Fibroblast of skin of abdomen (primary cell): ENCODE measurements at regions not wholly inside any gene's neighbourhood (a gene's known extent, or its start where the extent isn't known, plus 50 kb on each side); places are given as distances from the start of the nearest gene placed in this dataset.

Source experiments
- DNase-seq: peaks from one replicate; pipeline ENCODE4 v3.0.0-alpha.2; 2013

DNA sequence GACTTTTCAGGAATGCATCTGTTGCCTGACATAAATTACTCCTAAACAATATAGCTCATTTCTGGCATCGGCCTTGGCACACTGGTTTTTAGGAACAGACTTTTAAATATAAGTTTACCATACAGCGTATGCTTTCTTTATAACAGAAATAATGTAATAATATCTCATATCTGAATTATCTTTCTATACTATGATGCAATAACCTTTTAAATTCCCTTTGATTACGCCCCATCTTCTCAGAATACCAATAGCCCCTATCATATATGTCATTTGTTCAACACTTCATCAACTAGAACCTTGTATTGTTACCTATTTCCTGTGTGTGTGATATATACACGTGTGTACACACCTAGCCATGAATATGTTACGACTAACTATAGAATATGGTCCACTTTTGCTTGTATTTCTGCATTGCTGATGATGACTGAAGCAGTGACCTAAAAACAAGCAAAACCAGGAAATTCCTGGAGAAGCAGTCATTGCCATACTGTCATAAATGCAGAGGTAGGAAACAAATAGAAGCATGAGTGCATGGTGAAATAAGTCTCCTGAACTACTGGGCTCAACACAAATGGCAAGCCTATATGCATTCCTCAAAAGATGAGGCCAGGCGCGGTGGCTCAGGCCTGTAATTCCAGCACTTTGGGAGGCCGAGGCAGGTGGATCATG, 618.4 kb upstream of the NRP1 start:
- DNase-seq = peak; percentile 70

- no peak for DNase-seq
Observed at GRCh38 chr10:33950206-33950605, 615.7 kb upstream of the NRP1 start.

DNA sequence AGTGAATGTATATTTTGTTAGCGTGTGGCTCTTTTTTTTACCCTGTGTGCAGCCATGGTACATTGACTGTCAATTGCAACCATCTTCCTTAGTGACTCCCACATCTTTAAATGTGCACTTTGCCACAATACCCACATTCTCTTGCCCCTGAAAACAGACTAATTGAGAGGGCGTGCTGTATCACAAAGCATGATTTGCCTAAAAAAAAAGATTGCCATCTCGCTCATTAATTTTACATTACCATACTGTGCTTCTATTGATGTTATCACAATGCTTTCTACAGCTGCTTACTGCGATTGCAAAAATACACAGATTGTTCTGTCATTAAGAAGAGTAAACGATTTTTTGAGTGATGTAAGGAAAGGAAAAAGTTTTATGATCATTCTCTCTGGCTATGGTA, 613.1 kb upstream of the NRP1 start:
- no peak for DNase-seq

DNA sequence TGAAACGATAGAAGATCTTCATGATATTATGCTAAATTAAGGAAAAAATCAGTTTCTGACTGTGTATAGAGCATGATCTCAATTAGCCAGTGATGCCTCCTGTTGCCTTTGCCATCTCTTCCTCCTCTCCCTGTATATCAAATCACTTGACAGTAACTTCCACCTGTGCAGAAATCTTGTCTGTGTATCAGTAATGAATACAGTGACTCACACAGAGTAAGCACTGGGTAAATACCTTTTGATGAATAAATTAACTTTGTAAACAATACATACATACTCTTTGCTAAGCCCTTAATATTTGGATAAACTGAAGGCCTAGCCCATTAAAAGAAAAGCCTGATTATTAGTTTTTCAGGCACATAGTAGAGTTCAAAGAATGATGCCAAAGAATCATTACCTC, 610.6 kb upstream of the NRP1 start:
- DNase-seq = no peak

DNA sequence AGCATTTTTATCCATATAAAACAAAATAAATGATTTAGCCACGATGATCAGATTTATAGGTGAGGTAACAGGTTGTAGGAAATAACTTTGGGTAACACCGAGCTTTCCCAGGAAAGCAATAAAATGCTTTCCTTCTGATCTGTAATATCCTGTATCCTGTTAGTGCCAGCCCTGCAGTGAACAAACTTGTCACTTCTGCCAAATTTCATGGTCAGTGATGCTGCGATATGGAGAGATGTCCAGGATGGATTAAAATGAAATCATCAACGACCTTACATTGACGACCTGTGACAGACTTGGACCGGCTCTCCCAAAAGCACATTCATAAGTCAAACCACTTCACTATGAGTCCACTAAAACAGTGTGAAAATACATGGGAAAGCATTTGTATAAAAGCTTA, 608.0 kb upstream of the NRP1 start:
- DNase-seq = no peak

GRCh38 chr10:33939892-33940291, 605.4 kb upstream of the NRP1 start:
- DNase-seq = no peak

DNA sequence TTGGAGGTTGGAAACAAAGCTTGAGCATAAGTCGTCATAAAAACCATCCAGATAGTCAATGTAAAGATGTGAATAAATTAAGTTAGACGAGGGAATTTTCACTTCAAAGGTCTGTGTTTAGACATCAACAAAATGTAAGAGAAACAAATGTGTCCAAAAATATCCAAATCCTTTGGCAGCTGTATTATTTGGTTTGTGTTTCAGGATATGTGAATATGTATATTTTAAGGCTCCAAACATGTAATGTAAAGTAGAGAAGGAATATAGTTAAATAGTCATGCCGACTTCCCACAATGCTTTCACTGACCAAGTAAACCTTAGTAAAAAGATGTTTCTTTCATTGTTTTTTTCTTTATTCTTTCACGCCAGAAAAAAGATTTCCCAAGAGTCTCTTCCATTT, 604.9 kb upstream of the NRP1 start:
- no peak for DNase-seq

DNA sequence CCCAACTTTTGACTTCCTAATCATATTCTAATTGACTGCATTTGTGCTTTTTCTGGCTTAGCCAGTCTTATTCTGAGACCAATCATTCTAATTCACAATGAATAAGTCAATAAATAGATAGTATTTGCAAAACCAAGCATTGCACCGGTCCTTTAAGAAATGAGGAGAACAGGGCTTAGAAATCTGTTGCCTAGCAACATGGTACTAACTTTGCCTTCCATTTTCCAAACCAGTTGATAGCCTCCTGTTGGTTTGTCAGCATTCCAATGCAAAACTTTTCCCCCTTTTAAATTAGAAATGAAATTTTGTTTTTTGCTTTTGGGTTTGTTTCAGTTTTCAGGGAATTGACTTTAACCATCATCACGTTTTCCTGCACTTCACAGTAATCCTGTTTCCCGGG, 603.5 kb upstream of the NRP1 start:
- no peak for DNase-seq

GRCh38 chr10:33937036-33937730, 602.7 kb upstream of the NRP1 start:
- no peak for DNase-seq

DNA sequence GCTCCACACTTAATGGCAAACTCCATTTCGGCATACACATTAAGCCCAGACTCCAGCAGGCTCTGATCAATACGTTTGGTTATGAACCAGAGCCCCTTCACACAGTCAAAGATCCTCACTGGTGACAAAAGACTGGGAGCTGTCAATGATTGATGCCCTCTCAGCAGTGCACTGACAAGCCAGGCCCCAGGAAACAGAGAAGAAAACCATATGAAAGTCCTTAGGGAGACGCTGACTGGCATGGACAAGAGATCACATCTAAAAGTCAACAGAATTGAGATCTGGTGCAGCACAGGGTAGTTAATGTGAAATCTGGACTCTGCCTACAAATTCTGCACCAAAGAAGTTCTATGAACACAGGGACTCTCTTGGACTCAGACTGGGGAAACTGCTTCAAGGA, 600.9 kb upstream of the NRP1 start:
- no peak for DNase-seq

GRCh38 chr10:33930079-33930478, 595.6 kb upstream of the NRP1 start:
- no peak for DNase-seq

DNA sequence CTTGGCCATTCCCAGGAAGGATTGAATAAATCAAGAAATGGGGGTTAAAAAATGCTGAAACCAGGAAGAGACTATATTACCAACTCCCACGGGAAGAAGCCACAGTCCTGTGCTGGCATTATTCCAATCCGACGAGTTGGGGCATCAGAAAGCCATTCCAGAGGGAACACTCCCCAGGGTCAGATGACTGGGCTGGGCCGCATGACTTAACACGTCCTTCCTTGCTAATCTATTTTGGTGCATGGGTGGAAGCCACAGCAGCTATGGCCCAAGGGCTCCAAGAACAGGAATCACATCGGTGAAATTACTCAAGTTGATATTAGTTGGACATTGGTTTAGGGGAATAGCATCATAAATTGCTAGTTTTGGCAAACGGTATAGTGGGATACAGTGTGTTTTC, 592.9 kb upstream of the NRP1 start:
- no peak for DNase-seq

DNA sequence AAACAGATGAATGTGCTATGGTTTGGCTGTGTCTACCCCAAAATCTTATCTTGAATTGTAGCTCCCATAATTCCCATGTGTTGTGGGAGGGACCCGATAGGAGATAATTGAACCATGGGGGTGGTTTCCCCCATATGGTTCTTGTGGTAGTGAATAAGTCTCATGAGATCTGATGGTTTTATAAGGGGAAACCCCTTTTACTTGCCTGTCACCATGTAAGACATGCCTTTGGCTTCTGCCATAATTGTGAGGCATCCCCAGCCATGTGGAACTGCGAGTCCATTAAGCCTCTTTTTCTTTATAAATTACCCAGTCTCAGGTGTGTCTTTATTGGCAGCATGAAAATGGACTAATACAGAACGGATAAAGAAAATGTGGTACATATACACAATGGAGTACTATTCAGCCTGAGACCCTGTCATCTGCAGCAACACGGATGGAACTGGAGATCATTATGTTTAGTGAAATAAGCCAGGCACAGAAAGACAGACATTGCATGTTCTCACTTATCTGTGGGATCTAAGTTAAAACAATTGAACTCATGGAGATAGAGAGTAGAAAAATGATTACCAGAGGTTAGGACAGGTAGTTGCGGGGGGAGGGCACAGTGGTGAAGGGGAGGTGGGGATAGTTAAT, 587.6 kb upstream of the NRP1 start:
- DNase-seq = no peak

- DNase-seq = no peak
Observed at GRCh38 chr10:33920351-33920750, 585.9 kb upstream of the NRP1 start.

- DNase-seq = no peak
Observed at GRCh38 chr10:33919244-33919643, 584.8 kb upstream of the NRP1 start.

DNA sequence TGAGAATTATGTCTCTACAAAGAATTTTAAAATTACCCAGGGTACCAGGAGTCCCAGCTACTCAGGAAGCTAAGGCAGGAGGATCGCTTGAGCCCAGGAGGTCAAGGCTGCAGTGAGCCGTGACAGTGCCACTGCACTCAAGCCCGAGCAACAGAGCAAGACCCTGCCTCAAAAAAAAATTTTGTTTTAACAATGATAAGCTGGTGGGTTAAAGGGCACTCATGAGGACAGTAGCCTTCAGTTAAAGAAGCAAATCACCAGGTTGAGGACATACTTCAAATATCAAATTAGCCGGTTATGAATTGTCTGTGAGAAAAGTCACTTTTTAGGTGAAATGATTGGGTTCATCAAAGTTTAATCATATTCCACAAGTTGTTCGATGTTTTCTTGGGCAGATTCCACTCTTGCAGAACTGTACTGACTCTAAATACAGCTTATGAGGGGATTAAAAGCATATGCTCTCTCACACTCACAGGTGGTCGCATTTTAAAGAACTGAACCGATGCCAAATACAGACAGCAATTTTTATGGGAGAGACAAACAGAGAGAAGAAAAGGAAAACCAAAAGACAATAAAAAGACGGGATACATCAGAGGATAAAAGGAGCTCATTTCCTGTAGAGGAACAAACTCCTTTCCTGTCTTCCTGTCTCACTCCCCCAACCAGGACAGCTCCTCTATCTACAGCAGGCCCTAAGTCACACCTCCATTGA, 582.8 kb upstream of the NRP1 start:
- DNase-seq = no peak

DNA sequence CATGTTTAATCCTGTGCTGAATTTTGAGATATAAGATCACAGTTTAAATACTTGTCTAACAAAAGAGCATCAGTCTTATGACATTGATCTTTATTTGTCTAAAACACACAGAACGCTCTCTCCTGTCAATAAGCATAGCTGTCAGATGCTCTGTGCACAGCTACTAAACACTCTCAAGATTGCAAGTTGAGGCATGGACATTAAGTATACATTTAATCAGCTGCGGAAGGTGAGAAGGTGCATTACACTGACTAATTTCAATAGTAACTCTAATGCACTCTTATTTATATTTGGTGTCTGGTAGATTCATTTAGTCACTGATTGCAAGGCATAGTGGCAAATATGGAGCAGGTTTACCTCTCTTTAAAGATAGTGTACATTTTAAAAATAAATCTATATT, 580.3 kb upstream of the NRP1 start:
- no peak for DNase-seq

- DNase-seq = peak; percentile 36
Observed at GRCh38 chr10:33913194-33913593, 578.7 kb upstream of the NRP1 start.

- DNase-seq = peak; percentile 30
Observed at GRCh38 chr10:33909476-33909875, 575.0 kb upstream of the NRP1 start.

- peak; percentile 73 for DNase-seq
Observed at GRCh38 chr10:33901166-33901565, 566.7 kb upstream of the NRP1 start.

DNA sequence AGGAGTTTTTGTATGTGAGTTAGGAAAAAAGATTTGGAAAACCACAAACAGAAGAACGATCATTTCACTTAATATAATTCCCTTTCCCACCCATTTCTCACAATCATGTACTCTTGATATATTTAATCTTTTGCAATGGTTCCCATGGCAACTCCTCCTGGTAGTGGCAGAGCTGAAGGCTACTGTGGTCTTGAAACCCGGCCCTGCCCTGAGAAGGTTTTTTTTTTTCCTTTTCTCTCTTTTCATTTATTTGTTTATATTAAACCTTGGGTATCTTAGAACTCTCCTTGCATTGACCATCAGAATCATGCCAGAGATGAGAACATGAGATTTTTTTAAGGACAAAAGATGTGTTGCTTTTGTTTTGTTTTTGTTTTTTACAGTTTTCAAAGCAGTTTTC, 566.1 kb upstream of the NRP1 start:
- peak; percentile 17 for DNase-seq

DNA sequence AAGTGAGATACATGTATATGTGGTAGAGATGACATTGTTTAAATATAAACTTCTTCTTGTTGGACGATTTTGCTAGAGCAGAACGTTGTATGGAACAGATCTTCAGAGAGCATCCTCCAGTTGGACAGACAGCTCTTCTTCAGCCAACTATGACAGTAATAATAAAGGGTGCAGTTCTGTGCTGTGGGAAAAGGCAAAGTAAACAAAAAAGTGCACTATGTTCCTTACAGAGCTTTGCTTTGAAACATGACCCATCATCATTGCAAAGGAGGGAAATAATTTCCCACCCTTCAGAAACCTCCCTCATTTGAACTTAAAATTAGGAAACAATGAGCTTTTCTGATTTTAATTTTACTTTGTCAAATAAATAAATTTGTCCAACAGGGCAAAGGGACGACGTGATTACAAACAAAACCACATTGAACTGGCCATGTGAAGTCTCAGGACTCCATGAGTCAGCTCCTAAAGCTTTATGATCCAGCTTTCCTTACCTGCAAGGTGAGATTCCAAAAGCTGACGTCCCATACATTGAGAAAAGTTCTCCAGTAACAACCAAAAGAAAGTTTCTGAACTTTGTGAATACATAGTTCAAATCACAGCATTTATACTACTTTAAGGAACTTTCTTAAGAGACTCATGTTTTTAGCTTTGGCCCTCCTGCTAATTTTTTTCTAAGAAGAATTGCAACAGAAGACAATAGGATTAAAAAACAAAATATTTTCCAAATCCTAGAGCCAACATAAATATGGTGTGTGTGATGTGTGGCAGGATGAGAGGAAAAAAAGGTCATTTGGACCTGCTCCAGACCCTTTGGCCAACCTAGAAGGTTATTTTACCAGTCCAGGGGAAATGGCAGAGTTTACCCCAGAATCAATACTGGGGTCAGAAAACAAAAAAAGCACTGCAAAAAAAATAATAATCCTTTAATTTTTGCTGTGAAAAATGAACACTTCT, 565.4 kb upstream of the NRP1 start:
- no peak for DNase-seq
